OCI-LY3 (cell line): ENCODE measurements at regions not wholly inside any gene's neighbourhood (a gene's known extent, or its start where the extent isn't known, plus 50 kb on each side); places are given as distances from the start of the nearest gene placed in this dataset.

Experiments used
- H2AFZ ChIP-seq: fragments of 200-600, 300-600 bp; shearing (Covaris generic); 2 replicates; pipeline ENCODE4 v1.6.0; 2014; ENCODE audit warnings: antibody characterized with exemption, low read depth, low read length
- H3K27ac ChIP-seq: fragments of 200-600, 300-600 bp; sonication (generic); 2 replicates; pipeline ENCODE4 v1.5.1; 2014; ENCODE audit warnings: mild to moderate bottlenecking, low read length, moderate library complexity, mixed read lengths
- H3K27me3 ChIP-seq: fragments of 200-600, 300-600 bp; sonication (generic); 2 replicates; pipeline ENCODE4 v1.6.1; 2014; ENCODE audit warnings: low read depth, low read length, mixed read lengths
- H3K36me3 ChIP-seq: fragments of 200-600, 300-600 bp; sonication (generic); replicated peaks from 2 replicates; pipeline ENCODE3; 2014; ENCODE audit warnings: low read depth, low read length, mixed read lengths
- H3K4me1 ChIP-seq: fragments of 300-600, 200-600 bp; sonication (generic); 2 replicates; pipeline ENCODE4 v1.6.1; 2014; ENCODE audit warnings: low read length, mixed read lengths
- H3K4me2 ChIP-seq: fragments of 200-600, 300-600 bp; sonication (generic); 2 replicates; pipeline ENCODE4 v1.6.1; 2014; ENCODE audit warnings: low read length, mixed read lengths
- H3K4me3 ChIP-seq: fragments of 300-600, 200-600 bp; sonication (generic); 2 replicates; pipeline ENCODE4 v1.5.1; 2014; ENCODE audit warnings: antibody characterized with exemption, mild to moderate bottlenecking, low read length, moderate library complexity
- H3K79me2 ChIP-seq: fragments of 300-600, 200-600 bp; shearing (Covaris generic); 2 replicates; pipeline ENCODE4 v1.6.1; 2014; ENCODE audit warnings: mild to moderate bottlenecking, low read length, mixed read lengths
- H3K9ac ChIP-seq: fragments of 300-600, 200-600 bp; shearing (Covaris generic); 2 replicates; pipeline ENCODE4 v1.6.0; 2014; ENCODE audit warnings: mild to moderate bottlenecking, low read length, moderate library complexity
- H3K9me3 ChIP-seq: fragments of 200-600, 300-600 bp; shearing (Covaris generic); 2 replicates; pipeline ENCODE4 v1.6.1; 2014; ENCODE audit warnings: low read length, mixed read lengths; ENCODE audit not compliant: insufficient read depth
- H4K20me1 ChIP-seq: fragments of 200-600, 300-600 bp; sonication (generic); 2 replicates; pipeline ENCODE4 v1.6.1; 2016; ENCODE audit warnings: low read length, mixed read lengths; ENCODE audit not compliant: insufficient read depth
- CTCF ChIP-seq: fragments of 200-600, 300-600 bp; sonication (generic); IDR thresholded peaks from 2 replicates; pipeline ENCODE4 v1.5.1; 2014; ENCODE audit warnings: antibody characterized with exemption, low read length, low read depth
- EZH2phosphoT487 ChIP-seq: fragments of 200-600 bp; shearing (Covaris generic); IDR thresholded peaks from 2 replicates; pipeline ENCODE4 v1.6.1; 2018; ENCODE audit warnings: antibody characterized with exemption, mixed run types, low read depth

GRCh38 chr10:29751240-29751639 is 116.5 kb upstream of the SVIL start:
- Histone ChIP-seq H3K79me2 (no peaks in the 10 kb centered on the region), H3K4me1 (no peaks in the 10 kb centered on the region), H3K9me3 (no peaks in the 10 kb centered on the region), H3K27ac (no peak overlapping the region), H3K9ac (no peak overlapping the region), H3K36me3 (no peaks in the 10 kb centered on the region), H4K20me1 (no peaks in the 10 kb centered on the region), H3K4me2 (no peak overlapping the region), H3K4me3 (no peak overlapping the region), H3K27me3 (peaks cover 8% of the 10 kb centered on the region; the same call in 1 of the 2 replicates), H2AFZ (no peak overlapping the region)
- TF ChIP-seq CTCF = no peak

GRCh38 chr10:29749150-29749549 is 114.4 kb upstream of the SVIL start:
- no peak overlapping the region for H3K4me3 ChIP-seq
- H3K27me3 ChIP-seq = peaks cover 8% of the 10 kb centered on the region; the same call in 1 of the 2 replicates
- no peak overlapping the region for H3K4me2 ChIP-seq
- no peaks in the 10 kb centered on the region for H3K4me1 ChIP-seq
- no peaks in the 10 kb centered on the region for H3K79me2 ChIP-seq
- no peak overlapping the region for H3K9ac ChIP-seq
- no peaks in the 10 kb centered on the region for H3K9me3 ChIP-seq
- no peak overlapping the region for H2AFZ ChIP-seq
- no peaks in the 10 kb centered on the region for H3K36me3 ChIP-seq
- H3K27ac ChIP-seq = no peak overlapping the region
- no peaks in the 10 kb centered on the region for H4K20me1 ChIP-seq
- no peak for TF ChIP-seq EZH2phosphoT487
- TF ChIP-seq CTCF = no peak

GRCh38 chr10:29748109-29748650 is 113.4 kb upstream of the SVIL start:
- Histone ChIP-seq H3K4me1 (no peaks in the 10 kb centered on the region), H3K4me2 (no peak overlapping the region)

GRCh38 chr10:29746080-29746797 is 111.5 kb upstream of the SVIL start:
- Histone ChIP-seq H3K4me2 (no peak overlapping the region), H2AFZ (no peak overlapping the region), H3K9ac (no peak overlapping the region), H3K36me3 (no peaks in the 10 kb centered on the region), H3K9me3 (no peaks in the 10 kb centered on the region), H4K20me1 (no peaks in the 10 kb centered on the region), H3K4me3 (no peak overlapping the region), H3K79me2 (no peaks in the 10 kb centered on the region), H3K27ac (no peak overlapping the region), H3K4me1 (no peaks in the 10 kb centered on the region), H3K27me3 (peaks cover 8% of the 10 kb centered on the region; the same call in 1 of the 2 replicates)
- TF ChIP-seq EZH2phosphoT487 (no peak), CTCF (no peak)

More at GRCh38 chr10:29748109-29748650, 113.4 kb upstream of the SVIL start:
- Histone ChIP-seq H4K20me1 (no peaks in the 10 kb centered on the region), H3K36me3 (no peaks in the 10 kb centered on the region), H3K4me3 (no peak overlapping the region), H3K27me3 (peaks cover 8% of the 10 kb centered on the region; the same call in 1 of the 2 replicates), H3K79me2 (no peaks in the 10 kb centered on the region), H3K9me3 (no peaks in the 10 kb centered on the region), H3K27ac (no peak overlapping the region), H3K9ac (no peak overlapping the region), H2AFZ (no peak overlapping the region)
- TF ChIP-seq EZH2phosphoT487 (no peak), CTCF (no peak)
